AG10803 (cell line): ENCODE measurements at regions not wholly inside any gene's neighbourhood (a gene's known extent, or its start where the extent isn't known, plus 50 kb on each side); places are given as distances from the start of the nearest gene placed in this dataset.

Experiments used
- DNase-seq: peaks from one replicate; pipeline ENCODE4 v3.0.0; 2010; ENCODE audit warnings: low read depth
- H3K4me3 ChIP-seq: 2 replicates; pipeline ENCODE4 v1.5.1; 2011; ENCODE audit warnings: mild to moderate bottlenecking, low read length, control low read depth
- CTCF ChIP-seq: conservative IDR thresholded peaks from 2 replicates; pipeline ENCODE4 v1.5.1; 2011; ENCODE audit warnings: mild to moderate bottlenecking, low read length, control low read depth, inconsistent platforms

DNA sequence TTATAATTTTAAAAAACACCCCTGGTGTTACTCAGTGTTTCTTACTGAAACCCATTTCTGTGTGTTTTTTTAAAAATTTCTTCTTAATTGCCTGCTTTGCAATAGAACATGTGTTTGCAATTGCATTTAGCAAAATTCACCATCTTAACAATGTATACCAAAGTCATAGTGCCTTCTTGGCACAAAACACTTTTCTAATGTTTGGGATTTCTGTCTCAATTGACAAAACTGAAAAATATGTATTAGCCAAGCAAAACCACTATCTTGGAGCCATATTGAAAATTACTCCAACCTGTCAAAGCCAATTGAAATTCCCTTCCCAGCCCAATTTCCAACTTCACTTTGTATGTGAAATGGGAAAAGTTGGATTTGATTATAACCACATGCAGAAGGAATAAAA is 88.4 kb upstream of the RSPO3 start:
- TF ChIP-seq CTCF: no peak
- DNase-seq: peak; percentile 22

DNA sequence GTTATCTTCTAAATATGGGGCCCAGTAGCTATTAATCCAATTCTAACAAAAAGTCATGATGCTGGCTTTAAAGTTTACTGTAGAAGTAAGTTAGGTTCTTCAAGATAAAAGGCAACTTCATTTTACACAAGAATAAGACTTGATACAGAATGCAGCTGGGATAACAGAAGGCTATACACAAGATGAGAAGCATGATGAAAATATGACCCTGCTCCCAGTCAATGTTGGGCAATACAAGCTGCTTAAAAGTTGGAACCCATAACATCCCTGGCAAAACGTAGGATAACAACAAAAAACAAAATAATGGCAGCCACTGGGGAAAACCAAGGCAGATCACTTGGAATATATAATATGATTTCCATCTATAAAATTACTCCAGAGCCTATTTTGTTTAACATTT is 87.6 kb upstream of the RSPO3 start:
- TF ChIP-seq CTCF: no peak
- H3K4me3 ChIP-seq: no peak overlapping the region
- DNase-seq: no peak

More for the DNA sequence above, 88.4 kb upstream of the RSPO3 start:
- H3K4me3 ChIP-seq: no peak overlapping the region

GRCh38 chr6:127031511-127031910 is 87.0 kb upstream of the RSPO3 start:
- H3K4me3 ChIP-seq: no peak overlapping the region
- DNase-seq: peak; percentile 39
- no peak for TF ChIP-seq CTCF

GRCh38 chr6:127032971-127033370 is 85.5 kb upstream of the RSPO3 start:
- TF ChIP-seq CTCF: no peak
- no peak for DNase-seq

DNA sequence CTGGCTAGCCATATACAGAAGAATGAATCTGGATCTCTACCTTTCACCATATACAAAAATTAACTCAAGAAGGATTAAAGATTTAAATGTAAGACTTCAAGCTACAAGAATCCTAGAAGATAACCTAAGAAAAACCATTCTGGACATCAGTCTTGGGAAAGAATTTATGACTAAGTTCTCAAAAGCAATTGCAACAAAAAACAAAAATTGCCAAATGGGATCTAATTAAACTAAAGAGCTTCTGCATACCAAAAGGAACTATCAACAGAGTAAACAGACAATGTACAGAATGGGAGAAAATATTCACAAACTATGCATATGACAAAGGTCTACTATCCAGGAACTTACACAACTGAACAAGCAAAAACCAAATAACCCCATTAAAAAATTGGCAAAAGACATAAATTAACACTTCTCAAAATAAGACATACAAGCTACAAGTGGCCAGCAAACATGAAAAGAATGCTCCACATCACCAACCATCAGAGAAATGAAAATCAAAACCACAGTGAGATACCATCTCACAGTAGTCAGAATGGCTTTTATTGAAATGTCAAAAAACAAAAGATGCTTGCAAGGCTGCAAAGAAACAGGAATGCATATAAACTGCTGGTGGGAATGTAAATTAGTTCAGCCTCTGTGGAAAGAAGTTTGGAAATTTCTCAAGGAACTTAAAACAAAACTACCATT is 66.8 kb upstream of the RSPO3 start:
- H3K4me3 ChIP-seq: no peak overlapping the region
- no peak for TF ChIP-seq CTCF
- DNase-seq: peak; percentile 94

More at GRCh38 chr6:127032971-127033370, 85.5 kb upstream of the RSPO3 start:
- H3K4me3 ChIP-seq: no peak overlapping the region

DNA sequence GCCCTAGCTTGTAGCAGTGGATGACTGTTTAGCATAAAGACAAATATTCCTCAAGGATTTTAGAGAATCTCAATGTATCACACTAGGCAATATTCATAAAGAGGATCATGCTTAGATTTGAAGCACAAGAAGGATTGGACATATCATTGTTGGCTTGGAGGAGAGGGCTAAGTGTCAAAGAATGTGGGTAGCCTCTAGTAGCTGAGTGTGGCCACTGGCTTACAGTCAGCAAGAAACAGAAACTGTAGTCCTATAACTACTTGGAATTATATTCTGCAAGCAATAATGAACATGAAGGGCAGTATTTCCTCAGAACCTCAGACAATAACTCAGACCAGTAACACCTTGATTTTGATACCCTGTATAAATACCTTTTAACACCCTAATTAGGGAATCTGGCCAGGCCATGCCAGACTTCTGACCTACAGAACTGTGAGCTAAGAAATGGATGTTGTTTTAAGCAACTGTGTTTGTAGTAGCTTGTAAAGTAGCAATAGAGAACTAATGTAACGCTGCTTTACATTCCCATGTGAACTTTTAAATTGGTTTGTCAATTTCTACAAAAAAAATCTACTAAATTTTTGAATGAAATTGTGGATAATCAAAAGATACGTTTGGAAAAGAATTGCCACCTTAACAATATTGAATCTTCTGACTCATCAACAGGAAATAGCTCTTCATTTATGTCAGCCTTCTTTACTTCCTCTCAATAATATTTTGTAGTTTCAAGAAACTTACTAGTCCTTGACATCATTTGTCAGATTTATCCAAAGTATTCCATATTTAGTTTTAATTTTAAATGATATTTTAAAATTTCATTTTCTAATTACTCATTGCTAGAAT is 65.2 kb upstream of the RSPO3 start:
- peak; percentile 16 for DNase-seq
- TF ChIP-seq CTCF: no peak
- no peak overlapping the region for H3K4me3 ChIP-seq

- H3K4me3 ChIP-seq: no peak overlapping the region
- no peak for TF ChIP-seq CTCF
- DNase-seq: no peak
These were observed 64.6 kb upstream of the RSPO3 start for GRCh38 chr6:127053875-127054235.
